ENCODE measurements at regions not wholly inside any gene's neighbourhood (a gene's known extent, or its start where the extent isn't known, plus 50 kb on each side); places are given as distances from the start of the nearest gene placed in this dataset.
"Not testable (repeated sequence)": the region's sequence is repeated elsewhere in the genome, so short reads cannot be mapped to it uniquely, and the experiment has no call there.

- POLR2A ChIA-PET: no interaction called here
- CTCF ChIA-PET: no interaction called here
- TF ChIP-seq, protein P1, sequence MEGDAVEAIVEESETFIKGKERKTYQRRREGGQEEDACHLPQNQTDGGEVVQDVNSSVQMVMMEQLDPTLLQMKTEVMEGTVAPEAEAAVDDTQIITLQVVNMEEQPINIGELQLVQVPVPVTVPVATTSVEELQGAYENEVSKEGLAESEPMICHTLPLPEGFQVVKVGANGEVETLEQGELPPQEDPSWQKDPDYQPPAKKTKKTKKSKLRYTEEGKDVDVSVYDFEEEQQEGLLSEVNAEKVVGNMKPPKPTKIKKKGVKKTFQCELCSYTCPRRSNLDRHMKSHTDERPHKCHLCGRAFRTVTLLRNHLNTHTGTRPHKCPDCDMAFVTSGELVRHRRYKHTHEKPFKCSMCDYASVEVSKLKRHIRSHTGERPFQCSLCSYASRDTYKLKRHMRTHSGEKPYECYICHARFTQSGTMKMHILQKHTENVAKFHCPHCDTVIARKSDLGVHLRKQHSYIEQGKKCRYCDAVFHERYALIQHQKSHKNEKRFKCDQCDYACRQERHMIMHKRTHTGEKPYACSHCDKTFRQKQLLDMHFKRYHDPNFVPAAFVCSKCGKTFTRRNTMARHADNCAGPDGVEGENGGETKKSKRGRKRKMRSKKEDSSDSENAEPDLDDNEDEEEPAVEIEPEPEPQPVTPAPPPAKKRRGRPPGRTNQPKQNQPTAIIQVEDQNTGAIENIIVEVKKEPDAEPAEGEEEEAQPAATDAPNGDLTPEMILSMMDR (IDR thresholded peaks at IDR 0.05; ENCODE audit: control extremely low read depth, extremely low read depth, low read depth, missing control alignments): no peak
- no peak for DNase-seq (ENCODE audit: extremely low spot score)
These were observed 1220.8 kb downstream of the TYW1 start for GRCh38 chr7:68217426-68217825.

DNA sequence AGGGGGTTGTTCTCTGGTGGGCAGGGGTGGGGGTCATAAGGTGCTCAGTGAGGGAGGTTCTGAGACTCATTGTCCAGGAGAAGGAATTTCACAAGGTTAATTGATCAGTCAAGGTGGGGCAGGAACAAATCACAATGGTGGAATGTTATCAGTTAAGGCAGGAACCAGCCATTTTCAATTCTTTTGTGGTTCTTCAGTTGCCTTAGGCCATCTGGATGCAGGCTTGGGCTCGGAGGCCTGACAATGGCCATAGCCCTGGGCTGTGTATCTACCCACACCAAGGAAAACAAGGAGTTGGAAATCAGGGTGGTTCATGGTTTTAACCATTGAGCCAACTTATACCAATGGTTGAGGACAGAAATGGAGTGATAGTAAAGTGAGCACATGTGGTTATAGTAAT is 1221.8 kb downstream of the TYW1 start:
- POLR2A ChIA-PET: no interaction called here
- TF ChIP-seq, protein P1 (IDR thresholded peaks at IDR 0.05; ENCODE audit: control extremely low read depth, extremely low read depth, low read depth, missing control alignments): no peak
- CTCF ChIA-PET: no interaction called here
- DNase-seq (ENCODE audit: extremely low spot score): no peak

DNA sequence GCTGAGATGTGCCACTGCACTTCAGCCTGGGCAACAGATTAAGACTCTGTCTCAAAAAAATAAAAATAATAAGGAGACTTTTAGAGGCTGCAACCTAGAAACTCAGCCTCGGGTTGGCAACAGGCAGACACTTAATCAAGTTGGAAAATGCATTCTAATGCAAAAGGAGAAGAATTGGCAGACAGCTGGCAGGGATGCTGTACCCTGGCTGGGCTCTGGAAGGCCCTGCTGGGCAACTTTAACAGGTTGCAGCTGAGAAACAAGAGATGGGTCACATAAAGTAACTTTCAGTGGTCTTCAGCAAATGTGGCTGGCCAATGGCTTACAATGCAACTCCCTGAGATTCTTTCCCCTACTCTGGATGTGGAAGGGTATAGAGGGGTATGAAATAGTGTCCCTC is 1225.7 kb downstream of the TYW1 start:
- ChIA-PET CTCF (no interaction called here), POLR2A (no interaction called here)
- DNase-seq (ENCODE audit: extremely low spot score): no peak
- TF ChIP-seq, protein P1 (IDR thresholded peaks at IDR 0.05; ENCODE audit: control extremely low read depth, extremely low read depth, low read depth, missing control alignments): no peak

- ChIA-PET POLR2A (no interaction called here), CTCF (no interaction called here)
- no peak for DNase-seq (ENCODE audit: extremely low spot score)
- TF ChIP-seq, protein P1 (IDR thresholded peaks at IDR 0.05; ENCODE audit: control extremely low read depth, extremely low read depth, low read depth, missing control alignments): no peak
These were observed 1227.6 kb downstream of the TYW1 start for GRCh38 chr7:68224041-68224741.

DNA sequence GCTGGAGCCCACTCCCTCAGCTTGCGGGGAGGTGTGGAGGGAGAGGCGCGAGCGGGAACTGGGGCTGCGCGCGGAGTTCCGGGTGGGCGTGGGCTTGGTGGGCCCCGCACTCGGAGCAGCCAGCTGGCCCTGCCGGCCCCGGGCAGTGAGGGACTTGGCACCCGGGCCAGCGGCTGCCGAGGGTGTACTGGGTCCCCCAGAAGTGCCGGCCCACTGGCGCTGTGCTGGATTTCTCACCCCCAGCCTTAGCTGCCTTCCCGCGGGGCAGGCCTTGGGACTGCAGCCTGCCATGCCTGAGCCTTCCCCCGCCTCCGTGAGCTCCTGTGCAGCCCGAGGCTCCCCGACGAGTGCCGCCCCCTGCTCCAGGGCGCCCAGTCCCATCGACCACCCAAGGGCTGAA is 1234.4 kb downstream of the TYW1 start:
- POLR2A ChIA-PET; DNase-seq (ENCODE audit: extremely low spot score): not testable (repeated sequence)
- CTCF ChIA-PET: interaction anchor here (1.3 kb wide), 1 partner anchor 10 kb away, joined by 3 read pairs; no protein-coding TSS in a partner anchor

DNA sequence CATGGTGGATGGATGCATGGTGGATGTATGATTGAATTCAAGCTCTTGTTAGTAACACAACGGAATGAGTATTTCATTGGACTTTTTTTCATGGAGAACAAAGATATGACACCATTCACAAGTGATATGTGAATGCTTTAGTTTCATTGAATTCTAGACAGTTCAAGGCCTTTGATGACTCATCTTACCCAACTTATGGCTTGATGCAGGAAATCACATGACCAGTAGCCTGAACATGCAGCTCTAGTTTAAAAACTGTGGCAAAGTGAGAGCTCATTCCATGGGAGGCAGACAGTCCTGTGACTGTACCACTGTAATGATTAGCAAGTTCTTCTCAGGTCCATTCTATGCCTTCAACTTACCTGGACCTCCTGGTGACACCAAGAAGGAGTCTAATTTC is 1239.3 kb downstream of the TYW1 start:
- TF ChIP-seq, protein P1 (IDR thresholded peaks at IDR 0.05; ENCODE audit: control extremely low read depth, extremely low read depth, low read depth, missing control alignments): no peak
- CTCF ChIA-PET: no interaction called here
- POLR2A ChIA-PET: no interaction called here
- DNase-seq (ENCODE audit: extremely low spot score): no peak

GRCh38 chr7:68238204-68238805 is 1241.7 kb downstream of the TYW1 start:
- TF ChIP-seq, protein P1 (IDR thresholded peaks at IDR 0.05; ENCODE audit: control extremely low read depth, extremely low read depth, low read depth, missing control alignments): no peak
- no peak for DNase-seq (ENCODE audit: extremely low spot score)
- POLR2A ChIA-PET: no interaction called here
- CTCF ChIA-PET: no interaction called here
